Mucosa of rectum (tissue), 2 donors: ENCODE measurements at regions not wholly inside any gene's neighbourhood (a gene's known extent, or its start where the extent isn't known, plus 50 kb on each side); places are given as distances from the start of the nearest gene placed in this dataset.
"Not testable (repeated sequence)": the region's sequence is repeated elsewhere in the genome, so short reads cannot be mapped to it uniquely, and the experiment has no call there.

Source experiments
- H3K27ac ChIP-seq, 2 donors: one replicate each; pipeline ENCODE4 v1.7.0; 2013; ENCODE audit warnings: inconsistent platforms in 2 of 2, low read depth in 2 of 2, low read length in 2 of 2
- H3K27me3 ChIP-seq, 2 donors: one replicate each; pipeline ENCODE4 v1.7.0; 2013; ENCODE audit warnings: low read length in 2 of 2; ENCODE audit not compliant: control insufficient read depth in 2 of 2, insufficient read depth in 2 of 2
- H3K36me3 ChIP-seq, 2 donors: one replicate each; pipeline ENCODE4 v1.7.0; 2013; ENCODE audit warnings: low read length in 2 of 2; ENCODE audit not compliant: control insufficient read depth in 2 of 2, insufficient read depth in 2 of 2
- H3K4me1 ChIP-seq, 2 donors: one replicate each; pipeline ENCODE4 v1.7.0; 2013; ENCODE audit warnings: low read length in 2 of 2, mild to moderate bottlenecking in 1 of 2; ENCODE audit not compliant: control insufficient read depth in 2 of 2, insufficient read depth in 2 of 2
- H3K4me3 ChIP-seq, 2 donors: one replicate each; pipeline ENCODE4 v1.7.0; 2013; ENCODE audit warnings: low read length in 2 of 2
- H3K9ac ChIP-seq, 2 donors: one replicate each; pipeline ENCODE4 v1.7.0; 2013; ENCODE audit warnings: low read length in 2 of 2, low read depth in 1 of 2, mild to moderate bottlenecking in 1 of 2
- H3K9me3 ChIP-seq, 2 donors: one replicate each; pipeline ENCODE4 v1.7.0; 2013; ENCODE audit warnings: low read length in 2 of 2; ENCODE audit not compliant: control insufficient read depth in 2 of 2
- donor health status: healthy.
- donor health status: Normal muscosa, but diverticular disease.

DNA sequence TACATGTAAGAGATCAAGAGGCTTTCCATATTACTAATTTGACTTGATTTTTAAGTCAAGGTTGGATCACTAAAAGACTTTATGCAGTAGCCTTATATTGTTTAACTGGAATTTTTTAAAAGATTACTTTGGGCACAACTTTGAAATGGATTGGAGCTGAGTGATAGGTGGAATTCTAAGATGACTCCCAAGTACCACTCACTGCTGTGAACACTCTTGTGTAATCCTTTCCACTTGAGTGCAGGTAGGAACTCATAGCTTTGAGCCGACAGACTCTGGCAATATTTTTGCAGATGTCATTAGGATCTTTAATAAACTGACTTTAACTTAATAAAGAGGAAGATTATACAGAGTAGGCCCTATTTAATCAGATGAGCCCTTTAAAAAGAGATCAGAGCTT is 831.1 kb upstream of the NCAM2 start:
- Histone ChIP-seq H3K27me3 (no peaks in the 10 kb centered on the region), H3K9ac (no peak overlapping the region), H3K4me3 (no peak overlapping the region)

DNA sequence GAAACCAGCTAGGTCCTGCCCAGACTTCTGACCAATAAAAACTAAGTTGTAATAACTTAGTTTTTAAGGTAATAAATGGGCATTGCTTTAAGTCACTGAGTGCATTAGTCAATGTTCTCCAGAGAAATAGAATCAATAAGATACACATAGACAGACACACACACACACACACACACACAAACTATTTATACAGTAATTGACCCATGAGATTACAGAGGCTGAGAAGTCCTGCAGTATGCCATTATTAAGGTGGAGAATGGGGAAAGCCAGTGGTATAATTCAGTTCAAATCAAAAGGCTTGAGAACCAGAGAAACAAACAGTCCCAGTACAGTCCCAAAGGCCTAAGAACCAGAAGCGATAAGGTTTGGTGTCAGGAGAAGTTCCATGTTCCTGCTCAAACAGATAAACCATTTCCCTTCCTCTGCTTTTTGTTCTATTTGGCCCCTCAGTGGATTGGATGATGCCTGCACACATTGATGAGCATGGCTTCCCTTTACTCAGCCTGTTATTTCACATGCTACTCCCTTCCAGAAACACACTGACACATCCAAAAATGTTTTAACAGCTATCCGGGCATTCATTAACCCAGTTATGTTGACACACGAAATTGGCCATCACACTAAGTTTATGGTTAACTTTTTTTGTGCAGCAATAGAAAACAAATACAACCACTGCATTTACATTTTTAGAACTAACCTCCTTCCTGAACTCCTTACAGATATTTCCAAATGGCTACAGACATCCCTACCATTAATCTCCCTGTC is 828.2 kb upstream of the NCAM2 start:
- Histone ChIP-seq H3K4me3 (no peak overlapping the region), H3K4me1 (no peaks in the 10 kb centered on the region), H3K27me3 (no peaks in the 10 kb centered on the region), H3K9me3 (no peaks in the 10 kb centered on the region), H3K27ac (no peak overlapping the region), H3K9ac (no peak overlapping the region), H3K36me3 (no peaks in the 10 kb centered on the region)

More for the DNA sequence above, 831.1 kb upstream of the NCAM2 start:
- Histone ChIP-seq H3K9me3 (no peaks in the 10 kb centered on the region), H3K27ac (no peak overlapping the region), H3K36me3 (no peaks in the 10 kb centered on the region), H3K4me1 (no peaks in the 10 kb centered on the region)

DNA sequence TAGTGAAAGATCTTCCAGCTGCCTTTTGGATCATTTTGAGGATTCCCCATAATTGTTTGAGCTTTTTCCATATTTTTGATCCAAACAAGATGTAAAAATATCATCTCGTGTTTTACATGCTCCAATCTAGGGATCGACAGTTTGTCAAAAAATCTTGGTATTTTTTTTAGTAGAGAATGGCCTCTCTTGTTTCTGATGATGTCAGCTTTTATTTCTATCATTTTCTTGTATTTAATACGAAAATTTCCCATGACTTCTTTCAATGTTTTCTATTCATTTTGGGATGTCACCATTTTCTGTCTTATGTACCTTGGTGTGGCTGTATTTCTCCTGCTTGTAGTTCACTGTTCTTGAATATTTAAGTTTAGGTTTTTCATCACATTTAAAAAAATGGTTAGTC is 812.0 kb upstream of the NCAM2 start:
- Histone ChIP-seq H3K27ac (no peak overlapping the region), H3K9ac (no peak overlapping the region), H3K4me1 (no peaks in the 10 kb centered on the region), H3K9me3 (no peaks in the 10 kb centered on the region), H3K36me3 (no peaks in the 10 kb centered on the region), H3K27me3 (no peaks in the 10 kb centered on the region), H3K4me3 (no peak overlapping the region)

DNA sequence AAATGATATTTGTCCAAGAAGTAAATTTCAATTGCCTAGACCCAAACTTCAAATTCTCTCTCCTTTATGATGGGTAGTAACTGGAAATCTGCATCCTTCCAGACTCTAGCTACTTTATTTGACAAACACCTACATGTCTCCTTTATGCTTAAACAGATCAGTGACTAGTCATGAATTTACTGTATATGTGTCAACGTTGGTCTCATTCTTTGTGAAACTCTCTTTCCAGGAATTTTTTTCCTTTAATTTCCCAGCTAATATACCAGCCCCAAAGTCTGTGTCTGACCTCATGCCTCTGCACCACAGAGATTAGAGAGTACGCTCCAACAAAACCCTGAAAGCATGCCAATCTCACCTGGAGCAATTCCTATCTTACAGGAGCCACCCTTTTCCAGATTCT is 811.2 kb upstream of the NCAM2 start:
- Histone ChIP-seq H3K27me3 (no peaks in the 10 kb centered on the region), H3K27ac (no peak overlapping the region)

DNA sequence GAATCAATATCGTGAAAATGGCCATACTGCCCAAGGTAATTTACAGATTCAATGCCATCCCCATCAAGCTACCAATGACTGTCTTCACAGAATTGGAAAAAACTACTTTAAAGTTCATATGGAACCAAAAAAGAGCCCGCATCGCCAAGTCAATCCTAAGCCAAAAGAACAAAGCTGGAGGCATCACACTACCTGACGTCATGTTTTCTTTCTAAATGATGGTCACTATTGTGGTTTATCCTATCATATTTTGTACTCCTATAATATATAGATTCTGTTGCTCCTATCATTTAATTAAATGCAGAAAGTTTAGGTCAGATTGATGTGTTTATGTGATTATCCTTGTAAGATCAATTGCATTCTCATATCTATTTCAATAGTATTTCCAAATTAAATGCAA is 796.9 kb upstream of the NCAM2 start:
- not testable (repeated sequence) for H3K9me3 ChIP-seq, H3K27me3 ChIP-seq, H3K4me3 ChIP-seq

More for the DNA sequence above, 811.2 kb upstream of the NCAM2 start:
- H3K4me1 ChIP-seq = no peaks in the 10 kb centered on the region
- H3K36me3 ChIP-seq = no peaks in the 10 kb centered on the region
- no peaks in the 10 kb centered on the region for H3K9me3 ChIP-seq
- H3K9ac ChIP-seq = no peak overlapping the region
- no peak overlapping the region for H3K4me3 ChIP-seq

DNA sequence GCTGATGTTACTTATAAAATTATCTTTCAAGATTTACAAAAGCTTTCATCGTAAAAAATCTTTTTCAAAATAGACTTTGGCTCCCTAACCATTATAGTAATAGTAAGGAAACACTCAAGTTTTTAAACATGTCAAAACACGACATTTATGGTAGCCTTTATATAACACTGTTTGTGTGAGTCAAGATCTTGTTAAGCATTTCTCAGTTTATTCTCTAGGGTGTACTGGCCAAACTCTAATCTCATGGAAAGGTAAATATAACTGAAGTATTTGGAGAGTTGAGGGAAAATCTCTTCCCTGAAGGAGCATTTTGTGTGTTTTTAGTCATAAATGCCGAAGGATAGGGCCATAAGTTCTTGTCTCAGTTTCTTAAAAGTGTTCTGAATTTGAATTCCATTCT is 790.9 kb upstream of the NCAM2 start:
- Histone ChIP-seq H3K9me3 (no peaks in the 10 kb centered on the region), H3K9ac (no peak overlapping the region), H3K36me3 (no peaks in the 10 kb centered on the region), H3K4me1 (no peaks in the 10 kb centered on the region), H3K27me3 (no peaks in the 10 kb centered on the region), H3K4me3 (peak overlapping the region in 1 of 2 donors; percentile 32), H3K27ac (no peak overlapping the region)

More for the DNA sequence above, 796.9 kb upstream of the NCAM2 start:
- not testable (repeated sequence) for H3K4me1 ChIP-seq, H3K9ac ChIP-seq, H3K27ac ChIP-seq, H3K36me3 ChIP-seq

DNA sequence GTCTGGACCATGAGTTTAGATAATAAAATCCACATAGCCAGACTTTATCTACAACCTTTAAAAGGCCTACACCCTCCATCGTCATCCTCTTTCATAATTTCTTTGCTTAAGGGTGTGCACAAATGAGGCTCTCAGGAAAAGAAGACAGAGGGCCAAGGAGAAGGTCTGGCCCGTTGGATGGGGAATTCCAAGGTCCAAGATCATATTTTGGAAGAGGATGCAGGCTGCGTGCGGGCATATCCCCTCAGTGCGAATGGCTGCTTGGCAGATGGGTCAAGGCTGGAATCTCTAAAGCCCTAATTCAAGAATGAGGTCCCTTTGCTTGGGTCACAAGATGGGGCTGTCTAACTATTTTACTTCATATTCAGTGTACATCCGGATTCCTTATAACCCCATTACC is 782.2 kb upstream of the NCAM2 start:
- H3K4me1 ChIP-seq = no peaks in the 10 kb centered on the region
- H3K36me3 ChIP-seq = no peaks in the 10 kb centered on the region
- no peak overlapping the region for H3K27ac ChIP-seq
- H3K27me3 ChIP-seq = no peaks in the 10 kb centered on the region
- H3K9ac ChIP-seq = no peak overlapping the region
- H3K4me3 ChIP-seq = no peak overlapping the region
- H3K9me3 ChIP-seq = no peaks in the 10 kb centered on the region

DNA sequence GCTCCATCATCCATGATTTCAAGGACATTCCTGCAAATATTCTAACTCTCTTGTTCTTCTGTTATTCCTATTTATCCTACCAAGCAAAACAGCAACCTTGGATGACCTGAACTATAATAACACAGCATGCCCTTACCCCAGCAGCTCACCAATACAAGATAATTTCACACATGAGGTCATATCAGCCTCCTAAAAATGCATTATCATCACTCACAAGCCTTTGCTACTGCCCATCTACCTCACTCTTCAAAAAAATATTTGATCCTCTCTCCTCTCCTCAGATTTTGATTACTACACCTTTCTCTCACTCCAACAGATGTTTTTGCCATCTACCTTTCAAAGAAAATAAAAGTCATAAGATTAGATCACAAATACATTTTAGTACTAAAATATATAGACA is 777.6 kb upstream of the NCAM2 start:
- Histone ChIP-seq H3K36me3 (no peaks in the 10 kb centered on the region), H3K27me3 (no peaks in the 10 kb centered on the region)

DNA sequence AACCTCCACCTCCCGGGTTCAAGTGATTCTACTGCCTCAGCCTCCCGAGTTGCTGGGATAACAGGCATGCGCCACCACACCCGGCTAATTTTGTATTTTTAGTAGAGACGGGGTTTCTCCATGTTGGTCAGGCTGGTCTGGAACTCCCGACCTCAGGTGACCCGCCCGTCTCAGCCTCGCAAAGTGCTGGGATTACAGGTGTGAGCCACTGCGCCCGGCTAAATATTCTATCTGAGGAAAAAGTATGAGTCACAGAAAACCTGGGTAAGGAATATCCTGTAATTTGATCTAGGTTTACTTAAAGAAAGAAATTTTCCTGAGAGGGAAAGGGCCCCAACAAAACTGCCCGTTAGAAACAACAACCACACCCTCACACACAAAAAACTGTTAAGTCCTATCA is 776.2 kb upstream of the NCAM2 start:
- H3K36me3 ChIP-seq, H3K9ac ChIP-seq, H3K27ac ChIP-seq, H3K27me3 ChIP-seq, H3K9me3 ChIP-seq, H3K4me1 ChIP-seq, H3K4me3 ChIP-seq: not testable (repeated sequence)

More for the DNA sequence above, 777.6 kb upstream of the NCAM2 start:
- Histone ChIP-seq H3K9me3 (peaks cover 0 to 2% of the 10 kb centered on the region in 2 donors), H3K4me1 (no peaks in the 10 kb centered on the region), H3K9ac (no peak overlapping the region), H3K4me3 (no peak overlapping the region), H3K27ac (no peak overlapping the region)

DNA sequence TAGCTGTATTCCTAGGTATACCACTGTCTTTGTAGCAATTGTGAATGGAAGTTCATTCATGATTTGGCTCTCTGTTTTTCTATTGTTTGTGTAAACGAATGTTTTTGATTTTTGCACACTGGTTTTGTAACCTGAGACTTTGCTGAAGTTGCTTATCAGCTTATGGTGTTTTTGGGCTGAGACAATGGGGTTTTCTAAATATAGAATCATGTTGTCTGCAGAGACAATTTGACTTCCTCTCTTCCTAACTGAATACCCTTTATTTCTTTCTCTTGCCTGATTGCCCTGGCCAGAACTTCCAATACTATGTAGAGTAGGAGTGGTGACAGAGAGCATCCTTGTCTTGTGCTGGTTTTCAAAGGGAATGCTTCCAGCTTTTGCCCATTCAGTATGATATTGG is 761.6 kb upstream of the NCAM2 start:
- not testable (repeated sequence) for H3K4me3 ChIP-seq, H3K36me3 ChIP-seq, H3K27me3 ChIP-seq, H3K9ac ChIP-seq, H3K4me1 ChIP-seq, H3K9me3 ChIP-seq, H3K27ac ChIP-seq
